Spleen (tissue), 11 donors: ENCODE measurements at regions not wholly inside any gene's neighbourhood (a gene's known extent, or its start where the extent isn't known, plus 50 kb on each side); places are given as distances from the start of the nearest gene placed in this dataset.

Experiments
- DNase-seq: peaks from one replicate; pipeline ENCODE4 v3.0.0-alpha.2; 2020
- H3K27ac ChIP-seq, 8 donors: fragments of 200-600 bp; sonication (generic) in 7 of 8; 1 replicate in 4 of 8; 2 replicates in 4 of 8; pipeline versions ENCODE4 v1.5.0 to v1.8.0; 2016 to 2021; ENCODE audit warnings: inconsistent platforms in 4 of 8, mild to moderate bottlenecking in 4 of 8, moderate library complexity in 1 of 8
- H3K27me3 ChIP-seq, 7 donors: fragments of 200-600 bp; sonication (generic) in 6 of 7; replicated peaks in 1 of 7; 1 replicate in 4 of 7; 2 replicates in 3 of 7; pipeline versions ENCODE4 v1.5.0 to v1.8.0; 2016 to 2021; ENCODE audit warnings: inconsistent platforms in 3 of 7, mild to moderate bottlenecking in 1 of 7
- H3K36me3 ChIP-seq, 6 donors: fragments of 200-600 bp; sonication (generic) in 5 of 6; 1 replicate in 4 of 6; 2 replicates in 2 of 6; pipeline versions ENCODE4 v1.5.0 to v1.8.0; 2016 to 2021; ENCODE audit warnings: inconsistent platforms in 2 of 6
- H3K4me1 ChIP-seq, 6 donors: fragments of 200-600 bp; sonication (generic) in 5 of 6; 1 replicate in 3 of 6; 2 replicates in 3 of 6; pipeline versions ENCODE4 v1.5.0 to v1.8.0; 2016 to 2021; ENCODE audit warnings: inconsistent platforms in 3 of 6
- H3K4me3 ChIP-seq, 8 donors: fragments of 200-600 bp; sonication (generic) in 7 of 8; 1 replicate in 4 of 8; 2 replicates in 4 of 8; pipeline versions ENCODE4 v1.5.0 to v1.8.0; 2016 to 2021; ENCODE audit warnings: inconsistent platforms in 4 of 8, mild to moderate bottlenecking in 4 of 8, moderate library complexity in 2 of 8
- H3K9me3 ChIP-seq, 8 donors: fragments of 200-600 bp; sonication (generic) in 7 of 8; 1 replicate in 4 of 8; 2 replicates in 4 of 8; pipeline versions ENCODE4 v1.5.0 to v1.8.0; 2016 to 2021; ENCODE audit warnings: inconsistent platforms in 4 of 8
- CTCF ChIP-seq, 11 experiments: fragments of 200-600 bp in 7 of 11; fragments of 450-650 bp in 4 of 11; sonication (generic) in 4 of 11; IDR thresholded peaks in 8 of 11; conservative IDR thresholded peaks in 3 of 11; 1 replicate in 7 of 11; 2 replicates in 4 of 11; pipeline versions ENCODE4 v1.4.0 to v1.8.0; 2016 to 2021; ENCODE audit warnings: antibody characterized with exemption in 11 of 11, inconsistent platforms in 4 of 11, mild to moderate bottlenecking in 1 of 11
- POLR2A ChIP-seq, 3 donors: fragments of 450-650 bp; IDR thresholded peaks; one replicate each; pipeline ENCODE4 v1.5.1; 2017; ENCODE audit warnings: antibody characterized with exemption in 3 of 3, mild to moderate bottlenecking in 1 of 3
- POLR2AphosphoS5 ChIP-seq, 3 donors: sonication (generic); formaldehyde crosslinking; IDR thresholded peaks; one replicate each; pipeline ENCODE4 v1.5.1; 2017; ENCODE audit warnings: antibody characterized with exemption in 3 of 3
- WGBS, 5 donors: extraction: QIAGEN DNeasy Blood & Tissue Kit in 3 of 5; methylation state at CpG; one replicate each; pipeline versions ENCODE4 v1.1.5 to v1.1.7; 2013 to 2018; 5-methylcytosine and 5-hydroxymethylcytosine counted together
- intact Hi-C: fragments of 100-400 bp; cut with DNase I; formaldehyde crosslinking; loops from one replicate; pipeline ENCODE4 v1.15.0; 2023; ENCODE audit warnings: low total_unique reads
- donor health status: healthy with polysubstance abuse.
- donor health status: DM: no; HTN: no; CAD: no; lungs with moderate emphysema.
- donor health status: DM: no; HTN: no; CAD: no.
- donor health status: Bipolar disorder and iron deficiency.
- donor health status: healthy.
- donor health status: DM: no; HTN: no; CAD: no.
- donor health status: DM: yes; HTN: yes; CAD: no.

GRCh38 chr9:73056245-73056644 is 95.4 kb upstream of the ANXA1 start:
- H3K27ac ChIP-seq: no peak overlapping the region
- intact Hi-C loops: no loop called here
- H3K4me3 ChIP-seq: no peak overlapping the region
- no peaks in the 10 kb centered on the region for H3K9me3 ChIP-seq
- 76 to 93% (median 88%) methylated on average over 5 of the region's 5 CpGs for WGBS, 5 donors
- no peaks in the 10 kb centered on the region for H3K27me3 ChIP-seq
- no peaks in the 10 kb centered on the region for H3K4me1 ChIP-seq
- no peak for DNase-seq
- no peaks in the 10 kb centered on the region for H3K36me3 ChIP-seq
- TF ChIP-seq POLR2A (IDR thresholded peaks at IDR 0.05) (no peak), CTCF (IDR thresholded peaks at IDR 0.05 in 8 of 11, conservative IDR thresholded peaks at IDR 0.05 in 3 of 11) (no peak), POLR2AphosphoS5 (IDR thresholded peaks at IDR 0.05) (no peak)

- intact Hi-C loops: no loop called here
- no peak for DNase-seq
- Histone ChIP-seq H3K27ac (no peak overlapping the region), H3K4me3 (no peak overlapping the region), H3K36me3 (no peaks in the 10 kb centered on the region), H3K4me1 (no peaks in the 10 kb centered on the region), H3K27me3 (no peaks in the 10 kb centered on the region), H3K9me3 (no peaks in the 10 kb centered on the region)
- TF ChIP-seq POLR2AphosphoS5 (IDR thresholded peaks at IDR 0.05): no peak
- TF ChIP-seq POLR2A (IDR thresholded peaks at IDR 0.05): no peak
- TF ChIP-seq CTCF (IDR thresholded peaks at IDR 0.05 in 8 of 11, conservative IDR thresholded peaks at IDR 0.05 in 3 of 11): no peak
Measured at GRCh38 chr9:73054091-73054490, 97.6 kb upstream of the ANXA1 start.

- WGBS, 5 donors: 67 to 83% (median 71%) methylated on average over 1 of the region's 1 CpG
- TF ChIP-seq CTCF (IDR thresholded peaks at IDR 0.05 in 8 of 11, conservative IDR thresholded peaks at IDR 0.05 in 3 of 11) (no peak), POLR2AphosphoS5 (IDR thresholded peaks at IDR 0.05) (no peak), POLR2A (IDR thresholded peaks at IDR 0.05) (no peak)
Measured at GRCh38 chr9:73053543-73053942, 98.1 kb upstream of the ANXA1 start.

GRCh38 chr9:73050887-73051550 is 98.2 kb upstream of the ALDH1A1 start:
- Histone ChIP-seq H3K4me1 (no peaks in the 10 kb centered on the region), H3K36me3 (no peaks in the 10 kb centered on the region), H3K27ac (no peak overlapping the region), H3K4me3 (no peak overlapping the region), H3K27me3 (no peaks in the 10 kb centered on the region), H3K9me3 (no peaks in the 10 kb centered on the region)
- TF ChIP-seq POLR2AphosphoS5 (IDR thresholded peaks at IDR 0.05) (no peak), CTCF (IDR thresholded peaks at IDR 0.05 in 8 of 11, conservative IDR thresholded peaks at IDR 0.05 in 3 of 11) (no peak)
- DNase-seq: no peak
- intact Hi-C loops: no loop called here
- WGBS, 5 donors: 62 to 79% (median 74%) methylated on average over 7 of the region's 7 CpGs

More at GRCh38 chr9:73053543-73053942, 98.1 kb upstream of the ANXA1 start:
- no peak for DNase-seq
- Histone ChIP-seq H3K9me3 (no peaks in the 10 kb centered on the region), H3K27me3 (no peaks in the 10 kb centered on the region), H3K27ac (no peak overlapping the region), H3K4me1 (no peaks in the 10 kb centered on the region), H3K4me3 (no peak overlapping the region), H3K36me3 (no peaks in the 10 kb centered on the region)
- intact Hi-C loops: no loop called here
